ENCODE measurements at regions not wholly inside any gene's neighbourhood (a gene's known extent, or its start where the extent isn't known, plus 50 kb on each side); places are given as distances from the start of the nearest gene placed in this dataset.
"Not testable (repeated sequence)": the region's sequence is repeated elsewhere in the genome, so short reads cannot be mapped to it uniquely, and the experiment has no call there.

DNA sequence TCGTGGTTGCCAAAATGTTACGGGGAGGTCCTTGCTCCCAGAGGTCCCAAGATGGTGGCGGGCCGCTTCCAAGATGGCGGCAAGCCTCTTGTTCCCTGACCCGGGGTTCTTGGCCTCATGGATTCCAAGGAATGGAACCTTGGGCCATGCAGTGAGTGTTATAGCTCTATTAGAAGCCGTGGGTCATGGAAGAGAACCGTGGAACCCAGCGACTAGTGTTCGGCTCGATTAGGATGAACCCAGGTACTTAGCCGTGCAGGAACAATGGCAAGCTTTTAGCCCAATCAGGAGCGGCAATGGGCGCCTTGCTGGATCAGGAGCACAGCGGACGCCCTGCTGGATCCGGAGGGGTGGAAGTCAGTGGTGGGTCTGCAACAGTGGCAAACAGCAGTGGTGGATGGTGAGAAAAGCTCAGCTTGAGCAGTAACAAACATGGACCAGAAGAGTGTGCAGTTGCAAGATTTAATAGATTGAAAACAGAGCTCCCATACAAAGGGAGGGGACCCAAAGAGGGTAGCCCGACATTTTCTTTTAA, 89.2 kb upstream of the SMAD3 start:
- not testable (repeated sequence) for ATAC-seq; H3K27ac Mint-ChIP-seq; H3K36me3 Mint-ChIP-seq; H3K4me3 Mint-ChIP-seq; DNase-seq (ENCODE audit: low spot score); H3K4me1 Mint-ChIP-seq (ENCODE audit: low read depth in 2 of 2); H3K9me3 Mint-ChIP-seq
- H3K27me3 Mint-ChIP-seq = peaks cover 4 to 14% of the 10 kb centered on the region in 2 donors

DNA sequence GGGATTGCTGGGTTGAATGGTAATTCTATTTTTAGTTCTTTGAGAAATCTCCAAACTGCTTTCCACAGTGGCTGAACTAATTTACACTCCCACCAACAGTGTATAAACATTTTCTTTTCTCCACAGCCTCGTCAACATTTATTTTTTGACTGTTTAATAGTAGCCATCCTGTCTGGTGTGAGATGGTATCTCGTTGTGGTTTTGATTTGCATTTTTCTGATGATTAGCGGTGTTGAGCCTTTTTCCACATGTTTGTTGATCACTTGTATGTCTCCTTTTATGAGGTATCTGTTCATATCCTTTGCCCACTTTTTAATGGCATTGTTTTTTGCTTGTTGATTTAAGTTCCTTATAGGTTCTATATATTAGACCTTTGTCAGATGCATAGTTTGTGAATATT, 85.1 kb upstream of the SMAD3 start:
- not testable (repeated sequence) for H3K36me3 Mint-ChIP-seq; H3K9me3 Mint-ChIP-seq; ATAC-seq; H3K4me3 Mint-ChIP-seq; H3K4me1 Mint-ChIP-seq (ENCODE audit: low read depth in 2 of 2); H3K27ac Mint-ChIP-seq; DNase-seq (ENCODE audit: low spot score)
- peaks cover 9 to 22% of the 10 kb centered on the region in 2 donors for H3K27me3 Mint-ChIP-seq

DNA sequence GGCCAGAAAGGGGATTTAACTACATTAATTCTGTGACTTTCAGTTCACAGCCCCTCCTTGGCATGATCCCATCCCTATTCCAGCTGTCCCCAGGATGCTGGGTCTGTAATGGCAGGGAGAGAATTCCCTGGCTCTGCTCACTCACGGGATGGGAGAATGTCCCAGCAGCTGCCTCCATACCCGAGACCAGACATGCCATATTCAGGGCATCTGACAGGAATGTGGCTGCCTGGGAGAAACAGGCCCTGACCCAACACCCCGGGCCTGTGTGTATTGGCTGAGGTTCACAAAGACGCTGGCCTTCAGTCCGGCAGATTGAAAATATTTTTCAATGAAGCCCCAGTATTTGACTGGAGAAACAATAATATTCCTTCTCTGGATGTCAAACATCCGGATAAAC, 83.6 kb upstream of the SMAD3 start:
- Mint-ChIP-seq H3K27me3 (peaks cover 6 to 13% of the 10 kb centered on the region in 2 donors), H3K36me3 (no peaks in the 10 kb centered on the region), H3K9me3 (no peaks in the 10 kb centered on the region), H3K4me1 (ENCODE audit: low read depth in 2 of 2) (peaks cover 0 to 4% of the 10 kb centered on the region in 2 donors), H3K27ac (no peak overlapping the region), H3K4me3 (no peak overlapping the region)
- no peak for ATAC-seq
- no peak for DNase-seq (ENCODE audit: low spot score)

DNA sequence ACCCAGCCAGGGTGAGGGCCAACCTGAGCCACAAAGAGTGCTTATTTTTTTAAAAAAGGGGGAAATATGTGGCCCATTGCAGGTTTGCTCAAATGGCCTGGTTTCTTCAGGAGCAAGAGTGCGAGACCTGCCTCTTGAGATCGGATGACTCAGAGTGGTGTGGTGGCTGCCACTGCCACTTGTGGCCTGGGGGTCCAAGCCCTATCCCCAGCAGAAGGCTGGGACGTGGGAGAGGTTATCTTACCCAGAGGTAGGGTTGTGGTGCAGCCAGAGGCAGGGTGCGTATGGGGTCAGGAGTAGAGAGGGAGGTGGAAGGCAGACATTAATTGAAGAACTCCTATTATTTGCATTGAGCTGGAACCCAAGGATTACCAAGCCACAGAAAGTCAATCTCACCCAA, 83.2 kb upstream of the SMAD3 start:
- Mint-ChIP-seq H3K4me3 (no peak overlapping the region), H3K4me1 (ENCODE audit: low read depth in 2 of 2) (peaks cover 0 to 4% of the 10 kb centered on the region in 2 donors), H3K27me3 (peaks cover 6 to 13% of the 10 kb centered on the region in 2 donors), H3K9me3 (no peaks in the 10 kb centered on the region), H3K36me3 (no peaks in the 10 kb centered on the region), H3K27ac (no peak overlapping the region)
- no peak for DNase-seq (ENCODE audit: low spot score)
- ATAC-seq = no peak

DNA sequence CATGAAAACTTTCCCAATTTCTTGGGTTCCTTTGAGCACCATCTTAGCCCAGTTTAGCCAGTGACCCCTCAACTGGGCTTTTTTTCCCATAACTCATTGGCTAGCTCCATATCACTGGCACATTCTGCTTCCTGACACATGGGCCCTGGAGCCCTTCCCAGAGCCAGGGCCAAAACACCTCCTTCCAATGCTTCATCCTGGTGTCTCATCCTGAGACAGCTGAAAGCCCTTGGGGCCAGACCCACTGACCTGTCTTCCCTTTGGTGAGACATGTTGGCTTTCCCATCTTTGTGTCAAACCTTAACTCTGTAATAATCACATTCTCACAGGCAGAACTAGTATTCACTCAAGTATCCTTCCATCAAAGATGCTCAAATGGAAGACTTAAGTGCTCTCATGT, 82.6 kb upstream of the SMAD3 start:
- Mint-ChIP-seq H3K9me3 (no peaks in the 10 kb centered on the region), H3K4me3 (no peak overlapping the region), H3K36me3 (no peaks in the 10 kb centered on the region), H3K27ac (no peak overlapping the region), H3K4me1 (ENCODE audit: low read depth in 2 of 2) (peaks cover 0 to 4% of the 10 kb centered on the region in 2 donors), H3K27me3 (peaks cover 6 to 13% of the 10 kb centered on the region in 2 donors)
- ATAC-seq (no peak), DNase-seq (ENCODE audit: low spot score) (no peak)

- H3K9me3 Mint-ChIP-seq = no peaks in the 10 kb centered on the region
- H3K4me1 Mint-ChIP-seq (ENCODE audit: low read depth in 2 of 2) = peaks cover 0 to under 1% of the 10 kb centered on the region in 2 donors
- DNase-seq (ENCODE audit: low spot score) = no peak
- no peak for ATAC-seq
- no peak overlapping the region for H3K4me3 Mint-ChIP-seq
- no peak overlapping the region for H3K27ac Mint-ChIP-seq
- no peaks in the 10 kb centered on the region for H3K36me3 Mint-ChIP-seq
- peaks cover 12 to 25% of the 10 kb centered on the region in 2 donors for H3K27me3 Mint-ChIP-seq
These were observed 79.7 kb upstream of the SMAD3 start for GRCh38 chr15:66985653-66986052.

- Mint-ChIP-seq H3K9me3 (no peaks in the 10 kb centered on the region), H3K4me3 (no peak overlapping the region), H3K36me3 (no peaks in the 10 kb centered on the region), H3K27me3 (peaks cover 15 to 27% of the 10 kb centered on the region in 2 donors), H3K4me1 (ENCODE audit: low read depth in 2 of 2) (no peaks in the 10 kb centered on the region), H3K27ac (no peak overlapping the region)
- no peak for DNase-seq (ENCODE audit: low spot score)
- ATAC-seq = no peak
These were observed 78.5 kb upstream of the SMAD3 start for GRCh38 chr15:66986951-66987350.

- no peaks in the 10 kb centered on the region for H3K36me3 Mint-ChIP-seq
- DNase-seq (ENCODE audit: low spot score) = no peak
- no peak overlapping the region for H3K27ac Mint-ChIP-seq
- peaks cover 11 to 22% of the 10 kb centered on the region in 2 donors for H3K27me3 Mint-ChIP-seq
- no peaks in the 10 kb centered on the region for H3K4me1 Mint-ChIP-seq (ENCODE audit: low read depth in 2 of 2)
- no peak overlapping the region for H3K4me3 Mint-ChIP-seq
- H3K9me3 Mint-ChIP-seq = no peaks in the 10 kb centered on the region
- ATAC-seq = no peak
These were observed 72.3 kb upstream of the SMAD3 start for GRCh38 chr15:66993090-66993489.

GRCh38 chr15:66993874-66994696, 71.3 kb upstream of the SMAD3 start:
- Mint-ChIP-seq H3K4me1 (ENCODE audit: low read depth in 2 of 2) (no peaks in the 10 kb centered on the region), H3K4me3 (no peak overlapping the region), H3K27me3 (peaks cover 9 to 17% of the 10 kb centered on the region in 2 donors), H3K27ac (no peak overlapping the region), H3K36me3 (no peaks in the 10 kb centered on the region), H3K9me3 (peaks cover 3% of the 10 kb centered on the region)
- no peak for DNase-seq (ENCODE audit: low spot score)
- ATAC-seq = no peak

- Mint-ChIP-seq H3K27me3 (peaks cover 9 to 14% of the 10 kb centered on the region in 2 donors), H3K4me3 (no peak overlapping the region), H3K9me3 (peaks cover 3% of the 10 kb centered on the region), H3K36me3 (no peaks in the 10 kb centered on the region), H3K4me1 (ENCODE audit: low read depth in 2 of 2) (no peaks in the 10 kb centered on the region), H3K27ac (no peak overlapping the region)
- DNase-seq (ENCODE audit: low spot score) (no peak), ATAC-seq (no peak)
These were observed 70.3 kb upstream of the SMAD3 start for GRCh38 chr15:66994927-66995656.

DNA sequence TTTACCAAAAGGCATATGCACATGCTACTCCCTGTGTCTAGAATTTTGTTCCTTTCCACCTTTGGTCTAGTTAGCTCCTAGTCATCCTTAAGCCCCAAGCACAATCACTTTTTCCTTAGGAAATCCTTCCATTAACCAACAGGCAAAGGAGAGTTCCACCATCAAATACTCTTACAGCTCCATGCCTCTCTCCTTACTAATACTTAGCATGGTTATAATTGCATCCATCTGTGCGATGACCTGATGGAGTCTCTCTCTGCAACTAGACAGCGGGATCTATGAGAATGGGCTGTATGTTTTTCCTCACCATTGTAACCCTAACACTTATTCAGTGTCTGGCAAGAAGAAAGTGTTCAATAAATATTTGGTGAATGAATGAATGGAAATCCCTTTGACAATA, 69.3 kb upstream of the SMAD3 start:
- Mint-ChIP-seq H3K36me3 (no peaks in the 10 kb centered on the region), H3K27me3 (peaks cover 8% of the 10 kb centered on the region in 2 donors)

DNA sequence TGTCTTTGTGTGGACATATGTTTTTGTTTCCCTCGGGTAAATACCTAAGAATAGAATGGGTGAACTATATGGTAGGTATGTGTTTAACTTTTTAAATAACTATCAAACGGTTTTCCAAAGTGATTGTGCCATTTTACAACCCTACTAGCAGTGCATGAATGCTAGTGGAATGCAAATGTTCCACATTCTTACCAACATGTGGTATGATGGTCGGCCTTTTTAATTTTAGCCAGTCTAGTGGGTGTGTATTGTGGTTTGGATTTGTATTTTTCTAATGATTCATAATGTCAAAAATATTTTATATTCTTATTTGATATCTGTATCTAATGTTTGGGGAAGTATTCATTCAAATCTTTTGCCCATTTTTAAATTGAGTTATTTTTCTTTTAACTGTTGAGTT, 68.2 kb upstream of the SMAD3 start:
- H3K4me3 Mint-ChIP-seq = no peak overlapping the region
- no peak for DNase-seq (ENCODE audit: low spot score)

More for the DNA sequence above, 69.3 kb upstream of the SMAD3 start:
- ATAC-seq = no peak
- Mint-ChIP-seq H3K4me1 (ENCODE audit: low read depth in 2 of 2) (no peaks in the 10 kb centered on the region), H3K9me3 (peaks cover 3% of the 10 kb centered on the region), H3K27ac (no peak overlapping the region), H3K4me3 (no peak overlapping the region)
- no peak for DNase-seq (ENCODE audit: low spot score)

GRCh38 chr15:66998234-66998633, 67.2 kb upstream of the SMAD3 start:
- not testable (repeated sequence) for H3K4me3 Mint-ChIP-seq; H3K27ac Mint-ChIP-seq; DNase-seq (ENCODE audit: low spot score); H3K36me3 Mint-ChIP-seq; H3K4me1 Mint-ChIP-seq (ENCODE audit: low read depth in 2 of 2); H3K9me3 Mint-ChIP-seq; ATAC-seq; H3K27me3 Mint-ChIP-seq

More for the DNA sequence above, 68.2 kb upstream of the SMAD3 start:
- no peak for ATAC-seq
- Mint-ChIP-seq H3K27me3 (peaks cover 6 to 8% of the 10 kb centered on the region in 2 donors), H3K36me3 (no peaks in the 10 kb centered on the region), H3K27ac (no peak overlapping the region), H3K4me1 (ENCODE audit: low read depth in 2 of 2) (no peaks in the 10 kb centered on the region), H3K9me3 (peaks cover 3% of the 10 kb centered on the region)
